BJ (cell line): ENCODE measurements at regions not wholly inside any gene's neighbourhood (a gene's known extent, or its start where the extent isn't known, plus 50 kb on each side); places are given as distances from the start of the nearest gene placed in this dataset.

Source experiments
- CTCF ChIA-PET: fragments of 350-600 bp; formaldehyde crosslinking; extraction: SDS; loops from one replicate; lab custom pipeline; 2021; ENCODE audit warnings: antibody characterized with exemption, inconsistent platforms; lab: Yijun Ruan, JAX
- POLR2A ChIA-PET: fragments of 300-600 bp; sonication (Branson Sonifier 250); formaldehyde crosslinking; extraction: SDS; loops from one replicate; lab custom pipeline; 2021; ENCODE audit warnings: antibody characterized with exemption; lab: Charles Lee
- DNase-seq: peaks from one replicate; pipeline ENCODE4 v3.0.0-alpha.2; 2011; ENCODE audit warnings: low read depth
- H3K27me3 ChIP-seq: 2 replicates; pipeline ENCODE4 v1.6.0; 2011; ENCODE audit warnings: low read length; ENCODE audit not compliant: control insufficient read depth, insufficient read depth
- H3K36me3 ChIP-seq: 2 replicates; pipeline ENCODE4 v1.5.1; 2011; ENCODE audit warnings: low read length; ENCODE audit not compliant: control insufficient read depth, insufficient read depth
- H3K4me3 ChIP-seq: 2 replicates; pipeline ENCODE4 v1.5.1; 2011; ENCODE audit warnings: low read depth, mild to moderate bottlenecking, control low read depth, low read length
- CTCF ChIP-seq: IDR thresholded peaks from 2 replicates; pipeline ENCODE4 v1.5.1; 2011; ENCODE audit warnings: low read depth, mild to moderate bottlenecking, control low read depth, inconsistent platforms, low read length, moderate library complexity; ENCODE audit not compliant: insufficient read depth

DNA sequence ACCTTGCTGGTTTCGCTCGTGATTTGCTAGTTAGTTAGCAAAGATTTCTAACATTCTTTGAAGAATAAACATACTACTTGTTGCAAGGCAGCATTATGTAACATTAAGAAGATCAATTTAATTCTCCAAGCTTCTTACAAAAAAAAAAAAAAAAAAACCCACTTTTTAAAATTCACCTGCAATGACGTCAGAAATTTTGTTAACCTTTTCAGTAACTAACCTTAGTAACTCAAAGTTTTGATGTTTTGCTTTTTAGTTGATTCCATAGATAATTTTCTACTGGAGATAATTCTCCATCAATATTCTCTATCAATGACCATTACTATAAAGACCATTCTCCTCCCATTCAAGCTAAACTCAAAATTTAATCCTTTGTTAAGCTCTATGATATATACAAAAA is 491.8 kb upstream of the TBL1XR1 start:
- no peak for DNase-seq
- no peaks in the 10 kb centered on the region for H3K36me3 ChIP-seq
- CTCF ChIA-PET, result interaction anchor here (0.7 kb wide), 1 partner anchor 11 kb away, joined by 3 read pairs; no protein-coding TSS in a partner anchor
- H3K4me3 ChIP-seq, result no peak overlapping the region
- TF ChIP-seq CTCF, result no peak
- no peaks in the 10 kb centered on the region for H3K27me3 ChIP-seq
- POLR2A ChIA-PET, result no interaction called here

GRCh38 chr3:177689869-177690268 is 492.6 kb upstream of the TBL1XR1 start:
- no peak for DNase-seq
- ChIA-PET POLR2A (no interaction called here), CTCF (interaction anchor here (0.7 to 1.3 kb wide), 2 partner anchors 10 to 26 kb away, joined by 3 read pairs; no protein-coding TSS in a partner anchor)
- Histone ChIP-seq H3K36me3 (no peaks in the 10 kb centered on the region), H3K27me3 (no peaks in the 10 kb centered on the region), H3K4me3 (no peak overlapping the region)
- no peak for TF ChIP-seq CTCF

GRCh38 chr3:177690306-177690705 is 493.0 kb upstream of the TBL1XR1 start:
- TF ChIP-seq CTCF, result no peak
- Histone ChIP-seq H3K27me3 (no peaks in the 10 kb centered on the region), H3K36me3 (no peaks in the 10 kb centered on the region), H3K4me3 (no peak overlapping the region)
- ChIA-PET CTCF (interaction anchor here (0.6 to 1.4 kb wide), 5 partner anchors 10 to 1473 kb away, joined by 3 read pairs; no protein-coding TSS in a partner anchor), POLR2A (no interaction called here)
- DNase-seq, result no peak

DNA sequence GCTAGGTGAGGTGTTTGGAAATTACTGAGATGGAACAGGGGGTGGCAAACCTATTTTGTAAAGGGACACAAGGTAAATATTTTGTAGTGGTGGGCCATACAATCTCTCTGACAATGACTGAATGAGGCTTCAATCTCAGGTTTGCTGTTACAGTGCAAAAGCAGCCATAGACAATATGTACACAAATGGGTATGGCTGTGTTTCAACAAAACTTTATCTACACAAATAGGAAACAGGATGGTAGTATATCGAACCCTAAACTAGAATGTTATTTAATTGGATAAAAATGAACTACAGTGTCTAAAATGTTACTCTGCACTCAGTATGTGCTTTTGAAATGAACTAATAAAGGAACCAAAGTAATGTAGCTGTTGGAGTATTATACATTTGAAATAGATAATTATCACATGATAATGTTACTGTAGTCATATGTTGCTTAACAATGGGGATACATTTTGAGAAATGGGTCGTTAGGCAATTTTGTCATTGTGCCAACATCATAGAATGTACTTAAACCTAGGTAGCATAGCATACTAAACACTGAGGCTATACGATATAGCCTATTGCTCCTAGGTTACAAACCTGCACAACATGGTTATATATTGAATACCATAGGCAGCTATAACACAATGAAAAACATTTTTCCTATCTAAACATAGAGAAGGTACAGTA is 495.2 kb upstream of the TBL1XR1 start:
- no peak for DNase-seq
- POLR2A ChIA-PET, result no interaction called here
- no peaks in the 10 kb centered on the region for H3K27me3 ChIP-seq
- H3K36me3 ChIP-seq, result no peaks in the 10 kb centered on the region
- CTCF ChIA-PET, result no interaction called here
- no peak for TF ChIP-seq CTCF
- H3K4me3 ChIP-seq, result no peak overlapping the region

DNA sequence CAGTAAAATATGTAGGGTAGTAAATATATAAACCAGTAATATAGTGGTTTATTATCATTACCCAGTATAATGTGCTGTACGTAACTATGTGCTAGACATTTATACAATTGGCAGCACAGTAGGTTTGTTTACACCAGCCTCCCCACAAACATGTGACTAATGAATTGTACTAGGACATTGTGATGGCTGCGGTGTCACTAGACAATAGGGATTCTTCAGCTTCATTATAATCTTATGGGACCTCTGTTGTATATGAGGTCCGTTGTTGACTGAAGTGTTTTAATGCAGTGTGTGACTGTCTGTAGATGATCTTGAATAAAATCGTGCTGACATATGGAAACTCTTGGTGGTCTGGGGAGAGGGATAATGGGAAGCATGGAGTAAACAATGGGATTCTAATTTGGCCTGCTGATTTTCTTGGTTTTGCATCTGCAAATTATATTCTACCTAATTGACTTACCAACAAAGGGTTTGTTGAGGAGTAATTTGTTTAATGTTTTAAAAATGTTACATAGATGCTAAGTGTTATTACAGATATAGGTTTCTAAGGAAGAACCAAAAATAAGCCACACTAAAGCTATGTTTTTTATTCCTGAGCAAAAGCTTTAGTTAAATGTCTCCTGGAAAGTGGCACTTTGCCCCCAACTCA is 496.5 kb upstream of the TBL1XR1 start:
- CTCF ChIA-PET, result no interaction called here
- POLR2A ChIA-PET, result no interaction called here
- Histone ChIP-seq H3K4me3 (no peak overlapping the region), H3K36me3 (no peaks in the 10 kb centered on the region), H3K27me3 (no peaks in the 10 kb centered on the region)
- no peak for TF ChIP-seq CTCF
- DNase-seq, result no peak
